Heart left ventricle (tissue), 16 donors: ENCODE measurements at regions not wholly inside any gene's neighbourhood (a gene's known extent, or its start where the extent isn't known, plus 50 kb on each side); places are given as distances from the start of the nearest gene placed in this dataset.

Experiments used
- ATAC-seq, 4 donors: fragments of 200-7000 bp; cut with Tn5 transposase; one replicate each; pipeline ENCODE4 v1.9.1; 2020 to 2022; ENCODE audit warnings: moderate library complexity in 4 of 4, mild to moderate bottlenecking in 3 of 4, moderate number of reproducible peaks in 1 of 4
- DNase-seq, 5 donors: peaks; one replicate each; pipeline ENCODE4 v3.0.0-alpha.2; 2020
- H3K27ac ChIP-seq, 12 donors: fragments of 200-600 bp; sonication (generic) in 4 of 12; one replicate each; pipeline versions ENCODE4 v1.5.0 to v1.8.0; 2016 to 2022; ENCODE audit warnings: mild to moderate bottlenecking in 2 of 12
- H3K27me3 ChIP-seq, 9 donors: fragments of 200-600 bp; sonication (generic) in 2 of 9; one replicate each; pipeline versions ENCODE4 v1.5.1 to v1.8.0; 2016 to 2022; ENCODE audit warnings: mild to moderate bottlenecking in 3 of 9
- H3K36me3 ChIP-seq, 9 donors: fragments of 200-600 bp; sonication (generic) in 2 of 9; one replicate each; pipeline versions ENCODE4 v1.5.0 to v1.8.0; 2018 to 2022; ENCODE audit warnings: mild to moderate bottlenecking in 2 of 9
- H3K4me1 ChIP-seq, 12 donors: fragments of 200-600 bp; sonication (generic) in 4 of 12; one replicate each; pipeline versions ENCODE4 v1.5.0 to v1.8.0; 2016 to 2022; ENCODE audit warnings: mild to moderate bottlenecking in 3 of 12
- H3K4me3 ChIP-seq, 12 donors: fragments of 200-600 bp; sonication (generic) in 4 of 12; one replicate each; pipeline versions ENCODE4 v1.5.0 to v1.8.0; 2017 to 2022; ENCODE audit warnings: mild to moderate bottlenecking in 9 of 12, moderate library complexity in 4 of 12
- H3K9me3 ChIP-seq, 12 donors: fragments of 200-600 bp; sonication (generic) in 4 of 12; one replicate each; pipeline versions ENCODE4 v1.5.0 to v1.8.0; 2016 to 2022; ENCODE audit warnings: mild to moderate bottlenecking in 1 of 12
- POLR2A ChIP-seq, 2 donors: fragments of 450-650 bp; IDR thresholded peaks; one replicate each; pipeline ENCODE4 v1.6.1; 2017; ENCODE audit warnings: antibody characterized with exemption in 2 of 2, mild to moderate bottlenecking in 2 of 2, moderate library complexity in 2 of 2
- WGBS, 4 donors: extraction: QIAGEN DNeasy Blood & Tissue Kit in 2 of 4; methylation state at CpG; one replicate each; pipeline versions ENCODE4 v1.1.5 to v1.1.7; 2013 to 2018; 5-methylcytosine and 5-hydroxymethylcytosine counted together
- intact Hi-C, 10 donors: fragments of 100-400 bp; cut with DNase I; formaldehyde crosslinking; loops; one replicate each; pipeline versions ENCODE4 v1.11.1 to v1.14.2; 2022
- TF ChIP-seq, protein P1 (sequence below), 12 donors: fragments of 200-600 bp; sonication (generic) in 4 of 12; IDR thresholded peaks; one replicate each; pipeline versions ENCODE4 v1.5.0 to v1.8.0; 2018 to 2022; ENCODE audit warnings: antibody characterized with exemption in 12 of 12, mild to moderate bottlenecking in 5 of 12
- donor health status: ischemic (EF 13 %, LVEDD 7.1; RV severe dilation, severe dysfunction).
- donor health status: healthy with polysubstance abuse.
- donor health status: DM: no; HTN: yes; CAD: no.
- donor health status: DM: no; HTN: no; CAD: no.
- donor health status: ischemic (EF 25% LVEDD 6.9; RV normal size, moderate dysfunction).
- donor health status: ischemic (EF 25% LVEDD 5.7; RV mildly dilated, moderate dysfunction).
- donor health status: healthy.
- donor health status: DM: yes; HTN: yes; CAD: no.
- donor health status: ischemic (EF 35%, LVEDD 5.7; RV mildly dilated, moderate dysfunction).
- donor health status: nonischemic (EF 11% LVEDD 7.7; RV severe dilation, severe dysfunction).
- donor health status: DM: yes; HTN: yes; CAD: no.
- donor health status: PGD.
- donor health status: ischemic (EF 29% LVEDD 5.4; RV normal size, mild dysfunction).
- donor health status: nonischemic (EF 23%, LVEDD 6.1; RV moderate dilation, normal function).

- Histone ChIP-seq H3K9me3 (no peaks in the 10 kb centered on the region), H3K4me3 (no peak overlapping the region), H3K36me3 (no peaks in the 10 kb centered on the region), H3K27me3 (peaks cover 0 to 5% (median 0%) of the 10 kb centered on the region in 9 donors), H3K27ac (no peak overlapping the region), H3K4me1 (no peaks in the 10 kb centered on the region)
- 82 to 92% (median 83%) methylated on average over 3 of the region's 3 CpGs for WGBS, 4 donors
- DNase-seq (no peak), ATAC-seq (no peak)
- intact Hi-C loops = no loop called here
- TF ChIP-seq, protein P1, sequence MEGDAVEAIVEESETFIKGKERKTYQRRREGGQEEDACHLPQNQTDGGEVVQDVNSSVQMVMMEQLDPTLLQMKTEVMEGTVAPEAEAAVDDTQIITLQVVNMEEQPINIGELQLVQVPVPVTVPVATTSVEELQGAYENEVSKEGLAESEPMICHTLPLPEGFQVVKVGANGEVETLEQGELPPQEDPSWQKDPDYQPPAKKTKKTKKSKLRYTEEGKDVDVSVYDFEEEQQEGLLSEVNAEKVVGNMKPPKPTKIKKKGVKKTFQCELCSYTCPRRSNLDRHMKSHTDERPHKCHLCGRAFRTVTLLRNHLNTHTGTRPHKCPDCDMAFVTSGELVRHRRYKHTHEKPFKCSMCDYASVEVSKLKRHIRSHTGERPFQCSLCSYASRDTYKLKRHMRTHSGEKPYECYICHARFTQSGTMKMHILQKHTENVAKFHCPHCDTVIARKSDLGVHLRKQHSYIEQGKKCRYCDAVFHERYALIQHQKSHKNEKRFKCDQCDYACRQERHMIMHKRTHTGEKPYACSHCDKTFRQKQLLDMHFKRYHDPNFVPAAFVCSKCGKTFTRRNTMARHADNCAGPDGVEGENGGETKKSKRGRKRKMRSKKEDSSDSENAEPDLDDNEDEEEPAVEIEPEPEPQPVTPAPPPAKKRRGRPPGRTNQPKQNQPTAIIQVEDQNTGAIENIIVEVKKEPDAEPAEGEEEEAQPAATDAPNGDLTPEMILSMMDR (IDR thresholded peaks at IDR 0.05) = no peak
- TF ChIP-seq POLR2A (IDR thresholded peaks at IDR 0.05) = no peak
These were observed 127.3 kb downstream of the FAM204A start for GRCh38 chr10:118214776-118215175.

GRCh38 chr10:118213436-118213835 is 128.7 kb downstream of the FAM204A start:
- TF ChIP-seq, protein P1 (IDR thresholded peaks at IDR 0.05) = no peak
- no peak for TF ChIP-seq POLR2A (IDR thresholded peaks at IDR 0.05)
- ATAC-seq = no peak

GRCh38 chr10:118210276-118210675 is 131.8 kb downstream of the FAM204A start:
- Histone ChIP-seq H3K27me3 (peaks cover 0 to 10% (median 0%) of the 10 kb centered on the region in 9 donors), H3K4me1 (no peaks in the 10 kb centered on the region), H3K36me3 (no peaks in the 10 kb centered on the region), H3K27ac (no peak overlapping the region), H3K4me3 (no peak overlapping the region), H3K9me3 (peaks cover 0 to 2% (median 0%) of the 10 kb centered on the region in 12 donors)
- TF ChIP-seq POLR2A (IDR thresholded peaks at IDR 0.05) = no peak
- TF ChIP-seq, protein P1 (IDR thresholded peaks at IDR 0.05) = no peak
- DNase-seq (no peak), ATAC-seq (no peak)
- intact Hi-C loops = no loop called here
- WGBS, 4 donors = 87 to 97% (median 89%) methylated on average over 2 of the region's 2 CpGs

More at GRCh38 chr10:118213436-118213835, 128.7 kb downstream of the FAM204A start:
- H3K27me3 ChIP-seq = no peaks in the 10 kb centered on the region
- H3K4me1 ChIP-seq = no peaks in the 10 kb centered on the region
- no peak overlapping the region for H3K4me3 ChIP-seq
- intact Hi-C loops = no loop called here
- H3K36me3 ChIP-seq = no peaks in the 10 kb centered on the region
- H3K9me3 ChIP-seq = no peaks in the 10 kb centered on the region
- 33 to 42% (median 35%) methylated on average over 7 of the region's 7 CpGs for WGBS, 4 donors
- no peak for DNase-seq
- H3K27ac ChIP-seq = no peak overlapping the region

DNA sequence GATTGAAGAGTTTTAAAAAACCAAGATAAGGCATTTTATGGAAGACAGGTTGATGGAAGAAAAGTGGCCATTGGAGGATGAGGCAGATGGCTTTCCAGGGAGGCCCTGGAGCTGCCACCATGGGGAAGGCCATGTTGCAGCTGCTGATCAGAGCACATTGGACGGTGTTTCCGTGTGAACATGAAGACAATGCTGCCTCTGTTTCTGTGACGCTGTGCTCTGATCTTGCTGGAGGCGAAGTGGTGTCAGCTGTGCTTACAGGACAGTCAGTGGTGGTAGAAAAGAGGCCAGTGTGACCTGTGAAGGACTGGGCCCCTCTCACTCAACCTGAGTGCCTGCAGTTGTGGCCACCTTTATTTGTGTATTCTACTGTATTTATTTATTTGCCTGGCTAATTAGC is 132.9 kb downstream of the FAM204A start:
- intact Hi-C loops = no loop called here
- TF ChIP-seq, protein P1 (IDR thresholded peaks at IDR 0.05) = no peak
- no peak for TF ChIP-seq POLR2A (IDR thresholded peaks at IDR 0.05)
- peaks cover 0 to 15% (median 0%) of the 10 kb centered on the region in 9 donors for H3K27me3 ChIP-seq
- no peaks in the 10 kb centered on the region for H3K36me3 ChIP-seq
- WGBS, 4 donors = 63 to 87% (median 73%) methylated on average over 4 of the region's 4 CpGs
- no peak for ATAC-seq
- H3K4me3 ChIP-seq = no peak overlapping the region
- H3K27ac ChIP-seq = no peak overlapping the region
- DNase-seq = no peak
- no peaks in the 10 kb centered on the region for H3K4me1 ChIP-seq
- peaks cover 0 to 5% (median 0%) of the 10 kb centered on the region in 12 donors for H3K9me3 ChIP-seq
